Spleen (tissue), 11 donors: ENCODE measurements at regions not wholly inside any gene's neighbourhood (a gene's known extent, or its start where the extent isn't known, plus 50 kb on each side); places are given as distances from the start of the nearest gene placed in this dataset.

Experiments used
- DNase-seq: peaks from one replicate; pipeline ENCODE4 v3.0.0-alpha.2; 2020
- H3K27ac ChIP-seq, 8 donors: fragments of 200-600 bp; sonication (generic) in 7 of 8; 1 replicate in 4 of 8; 2 replicates in 4 of 8; pipeline versions ENCODE4 v1.5.0 to v1.8.0; 2016 to 2021; ENCODE audit warnings: inconsistent platforms in 4 of 8, mild to moderate bottlenecking in 4 of 8, moderate library complexity in 1 of 8
- H3K27me3 ChIP-seq, 7 donors: fragments of 200-600 bp; sonication (generic) in 6 of 7; replicated peaks in 1 of 7; 1 replicate in 4 of 7; 2 replicates in 3 of 7; pipeline versions ENCODE4 v1.5.0 to v1.8.0; 2016 to 2021; ENCODE audit warnings: inconsistent platforms in 3 of 7, mild to moderate bottlenecking in 1 of 7
- H3K36me3 ChIP-seq, 6 donors: fragments of 200-600 bp; sonication (generic) in 5 of 6; 1 replicate in 4 of 6; 2 replicates in 2 of 6; pipeline versions ENCODE4 v1.5.0 to v1.8.0; 2016 to 2021; ENCODE audit warnings: inconsistent platforms in 2 of 6
- H3K4me1 ChIP-seq, 6 donors: fragments of 200-600 bp; sonication (generic) in 5 of 6; 1 replicate in 3 of 6; 2 replicates in 3 of 6; pipeline versions ENCODE4 v1.5.0 to v1.8.0; 2016 to 2021; ENCODE audit warnings: inconsistent platforms in 3 of 6
- H3K4me3 ChIP-seq, 8 donors: fragments of 200-600 bp; sonication (generic) in 7 of 8; 1 replicate in 4 of 8; 2 replicates in 4 of 8; pipeline versions ENCODE4 v1.5.0 to v1.8.0; 2016 to 2021; ENCODE audit warnings: inconsistent platforms in 4 of 8, mild to moderate bottlenecking in 4 of 8, moderate library complexity in 2 of 8
- H3K9me3 ChIP-seq, 8 donors: fragments of 200-600 bp; sonication (generic) in 7 of 8; 1 replicate in 4 of 8; 2 replicates in 4 of 8; pipeline versions ENCODE4 v1.5.0 to v1.8.0; 2016 to 2021; ENCODE audit warnings: inconsistent platforms in 4 of 8
- CTCF ChIP-seq, 11 experiments: fragments of 200-600 bp in 7 of 11; fragments of 450-650 bp in 4 of 11; sonication (generic) in 4 of 11; IDR thresholded peaks in 8 of 11; conservative IDR thresholded peaks in 3 of 11; 1 replicate in 7 of 11; 2 replicates in 4 of 11; pipeline versions ENCODE4 v1.4.0 to v1.8.0; 2016 to 2021; ENCODE audit warnings: antibody characterized with exemption in 11 of 11, inconsistent platforms in 4 of 11, mild to moderate bottlenecking in 1 of 11
- POLR2A ChIP-seq, 3 donors: fragments of 450-650 bp; IDR thresholded peaks; one replicate each; pipeline ENCODE4 v1.5.1; 2017; ENCODE audit warnings: antibody characterized with exemption in 3 of 3, mild to moderate bottlenecking in 1 of 3
- POLR2AphosphoS5 ChIP-seq, 3 donors: sonication (generic); formaldehyde crosslinking; IDR thresholded peaks; one replicate each; pipeline ENCODE4 v1.5.1; 2017; ENCODE audit warnings: antibody characterized with exemption in 3 of 3
- WGBS, 5 donors: extraction: QIAGEN DNeasy Blood & Tissue Kit in 3 of 5; methylation state at CpG; one replicate each; pipeline versions ENCODE4 v1.1.5 to v1.1.7; 2013 to 2018; 5-methylcytosine and 5-hydroxymethylcytosine counted together
- intact Hi-C: fragments of 100-400 bp; cut with DNase I; formaldehyde crosslinking; loops from one replicate; pipeline ENCODE4 v1.15.0; 2023; ENCODE audit warnings: low total_unique reads
- donor health status: healthy with polysubstance abuse.
- donor health status: DM: no; HTN: no; CAD: no; lungs with moderate emphysema.
- donor health status: DM: no; HTN: no; CAD: no.
- donor health status: Bipolar disorder and iron deficiency.
- donor health status: healthy.
- donor health status: DM: no; HTN: no; CAD: no.
- donor health status: DM: yes; HTN: yes; CAD: no.

GRCh38 chr13:105349082-105349723 is 1186.3 kb downstream of the EFNB2 start:
- no peaks in the 10 kb centered on the region for H3K4me1 ChIP-seq
- H3K4me3 ChIP-seq: no peak overlapping the region
- intact Hi-C loops: no loop called here
- WGBS, 5 donors: 75 to 85% (median 82%) methylated on average over 7 of the region's 7 CpGs
- peaks cover 0 to 5% (median 0%) of the 10 kb centered on the region in 8 donors for H3K9me3 ChIP-seq
- H3K27ac ChIP-seq: no peak overlapping the region
- TF ChIP-seq POLR2A (IDR thresholded peaks at IDR 0.05): no peak
- TF ChIP-seq POLR2AphosphoS5 (IDR thresholded peaks at IDR 0.05): no peak
- TF ChIP-seq CTCF (IDR thresholded peaks at IDR 0.05 in 8 of 11, conservative IDR thresholded peaks at IDR 0.05 in 3 of 11): no peak
- no peaks in the 10 kb centered on the region for H3K36me3 ChIP-seq
- DNase-seq: no peak
- no peaks in the 10 kb centered on the region for H3K27me3 ChIP-seq

GRCh38 chr13:105346141-105346775 is 1189.2 kb downstream of the EFNB2 start:
- Histone ChIP-seq H3K4me3 (no peak overlapping the region), H3K27me3 (no peaks in the 10 kb centered on the region), H3K27ac (no peak overlapping the region), H3K4me1 (no peaks in the 10 kb centered on the region), H3K36me3 (no peaks in the 10 kb centered on the region), H3K9me3 (peaks cover 0 to 5% (median 0%) of the 10 kb centered on the region in 8 donors)
- TF ChIP-seq POLR2A (IDR thresholded peaks at IDR 0.05) (no peak), CTCF (IDR thresholded peaks at IDR 0.05 in 8 of 11, conservative IDR thresholded peaks at IDR 0.05 in 3 of 11) (no peak), POLR2AphosphoS5 (IDR thresholded peaks at IDR 0.05) (no peak)
- no peak for DNase-seq
- intact Hi-C loops: no loop called here
- 81 to 91% (median 86%) methylated on average over 5 of the region's 5 CpGs for WGBS, 5 donors

- intact Hi-C loops: no loop called here
- Histone ChIP-seq H3K4me1 (no peaks in the 10 kb centered on the region), H3K27me3 (no peaks in the 10 kb centered on the region), H3K9me3 (peaks cover 0 to 5% (median 0%) of the 10 kb centered on the region in 8 donors), H3K4me3 (no peak overlapping the region), H3K36me3 (no peaks in the 10 kb centered on the region), H3K27ac (no peak overlapping the region)
- WGBS, 5 donors: 84 to 95% (median 92%) methylated on average over 2 of the region's 2 CpGs
- DNase-seq: no peak
- TF ChIP-seq POLR2AphosphoS5 (IDR thresholded peaks at IDR 0.05) (no peak), POLR2A (IDR thresholded peaks at IDR 0.05) (no peak), CTCF (IDR thresholded peaks at IDR 0.05 in 8 of 11, conservative IDR thresholded peaks at IDR 0.05 in 3 of 11) (no peak)
These were observed 1189.7 kb downstream of the EFNB2 start for GRCh38 chr13:105345730-105346129.

GRCh38 chr13:105345131-105345530 is 1190.3 kb downstream of the EFNB2 start:
- Histone ChIP-seq H3K4me1 (no peaks in the 10 kb centered on the region), H3K4me3 (no peak overlapping the region), H3K9me3 (peaks cover 0 to 5% (median 0%) of the 10 kb centered on the region in 8 donors), H3K36me3 (no peaks in the 10 kb centered on the region), H3K27me3 (no peaks in the 10 kb centered on the region), H3K27ac (no peak overlapping the region)
- no peak for TF ChIP-seq POLR2AphosphoS5 (IDR thresholded peaks at IDR 0.05)
- no peak for DNase-seq
- intact Hi-C loops: no loop called here
- 71 to 86% (median 76%) methylated on average over 3 of the region's 3 CpGs for WGBS, 5 donors
